NCI-H2171 (cell line): ENCODE measurements at regions not wholly inside any gene's neighbourhood (a gene's known extent, or its start where the extent isn't known, plus 50 kb on each side); places are given as distances from the start of the nearest gene placed in this dataset.

Source experiments
- DNase-seq: peaks from one replicate; lab custom pipeline; 2025; lab: John Stamatoyannopoulos, UW

GRCh38 chr10:78162853-78163252 lies 129.2 kb downstream of the RPS24 start:
- DNase-seq = peak; percentile 23

GRCh38 chr10:78164702-78165101 lies 131.0 kb downstream of the RPS24 start:
- DNase-seq = peak; percentile 18

GRCh38 chr10:78165172-78165571 lies 131.5 kb downstream of the RPS24 start:
- no peak for DNase-seq

- DNase-seq = peak; percentile 38
Observed at GRCh38 chr10:78165617-78166016, 132.0 kb downstream of the RPS24 start.

- no peak for DNase-seq
Observed at GRCh38 chr10:78166261-78166660, 132.6 kb downstream of the RPS24 start.

- no peak for DNase-seq
Observed at GRCh38 chr10:78169214-78169613, 135.6 kb downstream of the RPS24 start.

- no peak for DNase-seq
Observed at GRCh38 chr10:78170026-78170475, 136.4 kb downstream of the RPS24 start.

- DNase-seq = no peak
Observed at GRCh38 chr10:78171633-78172400, 138.2 kb downstream of the RPS24 start.

GRCh38 chr10:78173360-78174015 lies 139.8 kb downstream of the RPS24 start:
- no peak for DNase-seq

- no peak for DNase-seq
Observed at GRCh38 chr10:78175444-78176015, 141.9 kb downstream of the RPS24 start.

- DNase-seq = no peak
Observed at GRCh38 chr10:78176320-78177317, 143.0 kb downstream of the RPS24 start.

GRCh38 chr10:78177491-78178185 lies 144.0 kb downstream of the RPS24 start:
- DNase-seq = no peak

GRCh38 chr10:78178397-78178796 lies 144.7 kb downstream of the RPS24 start:
- DNase-seq = no peak

GRCh38 chr10:78178940-78179339 lies 145.3 kb downstream of the RPS24 start:
- DNase-seq = no peak

GRCh38 chr10:78179886-78180705 lies 146.4 kb downstream of the RPS24 start:
- no peak for DNase-seq

- DNase-seq = no peak
Observed at GRCh38 chr10:78181381-78182055, 147.9 kb downstream of the RPS24 start.

- no peak for DNase-seq
Observed at GRCh38 chr10:78182841-78183240, 149.2 kb downstream of the RPS24 start.

GRCh38 chr10:78184851-78185692 lies 151.4 kb downstream of the RPS24 start:
- no peak for DNase-seq

- no peak for DNase-seq
Observed at GRCh38 chr10:78185693-78186055, 152.0 kb downstream of the RPS24 start.
